ENCODE measurements at regions not wholly inside any gene's neighbourhood (a gene's known extent, or its start where the extent isn't known, plus 50 kb on each side); places are given as distances from the start of the nearest gene placed in this dataset.

GRCh38 chr15:85943151-85943550 lies 136.5 kb upstream of the AGBL1 start:
- DNase-seq (ENCODE audit: low spot score) = no peak
- no peak for TF ChIP-seq CTCF (IDR thresholded peaks at IDR 0.05; ENCODE audit: borderline replicate concordance, control extremely low read depth, extremely low read depth, insufficient read depth, missing control alignments)
- in situ Hi-C loops (cut with MboI; ENCODE audit: low sequenced_read_pairs, unreplicated experiment) = no loop called here

DNA sequence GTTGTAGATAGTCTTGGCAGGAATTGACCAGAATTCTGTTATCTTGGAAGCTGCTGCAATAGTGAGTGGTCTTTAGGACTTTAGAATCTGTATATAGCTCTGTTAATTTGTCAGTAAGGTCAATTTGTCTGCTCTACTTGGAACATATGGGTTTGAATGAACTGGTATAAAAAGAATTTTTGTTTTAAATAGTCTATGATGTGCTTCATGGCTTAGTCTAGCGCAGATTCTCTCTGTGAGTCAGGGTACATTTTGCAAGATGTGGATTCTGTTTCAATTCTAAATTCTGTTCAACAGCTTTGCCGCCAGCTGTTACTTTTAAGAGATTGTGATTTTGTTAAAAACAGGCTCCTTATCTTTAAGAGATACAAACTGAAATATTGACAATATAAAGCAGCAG lies 135.9 kb upstream of the AGBL1 start:
- in situ Hi-C loops (cut with MboI; ENCODE audit: low sequenced_read_pairs, unreplicated experiment) = no loop called here
- no peak for DNase-seq (ENCODE audit: low spot score)

DNA sequence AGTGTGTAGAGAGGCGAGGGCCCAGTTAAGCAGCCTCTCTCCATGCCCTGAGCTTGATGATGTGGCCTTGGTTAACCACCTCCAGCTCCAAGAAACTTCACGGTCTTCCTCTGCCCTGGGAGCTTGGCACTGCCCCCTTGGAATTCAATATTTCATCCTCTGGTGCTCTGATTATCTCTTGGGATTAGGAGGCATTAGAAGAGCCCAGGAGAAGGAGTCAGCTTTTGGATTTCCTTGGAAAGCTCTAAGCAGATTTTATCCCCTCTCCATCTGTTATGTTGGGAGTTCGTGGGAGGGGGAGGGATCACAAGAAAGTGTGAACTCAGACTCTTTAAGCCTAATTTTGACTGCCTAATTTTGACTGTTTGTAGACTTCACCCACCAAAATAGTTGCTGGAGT lies 132.7 kb upstream of the AGBL1 start:
- DNase-seq (ENCODE audit: low spot score) = no peak
- in situ Hi-C loops (cut with MboI; ENCODE audit: low sequenced_read_pairs, unreplicated experiment) = no loop called here
- no peak for TF ChIP-seq CTCF (IDR thresholded peaks at IDR 0.05; ENCODE audit: borderline replicate concordance, control extremely low read depth, extremely low read depth, insufficient read depth, missing control alignments)

More for the DNA sequence above, 135.9 kb upstream of the AGBL1 start:
- TF ChIP-seq CTCF (IDR thresholded peaks at IDR 0.05; ENCODE audit: borderline replicate concordance, control extremely low read depth, extremely low read depth, insufficient read depth, missing control alignments) = no peak

- in situ Hi-C loops (cut with MboI; ENCODE audit: low sequenced_read_pairs, unreplicated experiment) = no loop called here
- TF ChIP-seq CTCF (IDR thresholded peaks at IDR 0.05; ENCODE audit: borderline replicate concordance, control extremely low read depth, extremely low read depth, insufficient read depth, missing control alignments) = no peak
- no peak for DNase-seq (ENCODE audit: low spot score)
These were observed 131.7 kb upstream of the AGBL1 start for GRCh38 chr15:85947936-85948335.

GRCh38 chr15:85950101-85950500 lies 129.6 kb upstream of the AGBL1 start:
- in situ Hi-C loops (cut with MboI; ENCODE audit: low sequenced_read_pairs, unreplicated experiment) = no loop called here
- no peak for TF ChIP-seq CTCF (IDR thresholded peaks at IDR 0.05; ENCODE audit: borderline replicate concordance, control extremely low read depth, extremely low read depth, insufficient read depth, missing control alignments)
- DNase-seq (ENCODE audit: low spot score) = no peak

DNA sequence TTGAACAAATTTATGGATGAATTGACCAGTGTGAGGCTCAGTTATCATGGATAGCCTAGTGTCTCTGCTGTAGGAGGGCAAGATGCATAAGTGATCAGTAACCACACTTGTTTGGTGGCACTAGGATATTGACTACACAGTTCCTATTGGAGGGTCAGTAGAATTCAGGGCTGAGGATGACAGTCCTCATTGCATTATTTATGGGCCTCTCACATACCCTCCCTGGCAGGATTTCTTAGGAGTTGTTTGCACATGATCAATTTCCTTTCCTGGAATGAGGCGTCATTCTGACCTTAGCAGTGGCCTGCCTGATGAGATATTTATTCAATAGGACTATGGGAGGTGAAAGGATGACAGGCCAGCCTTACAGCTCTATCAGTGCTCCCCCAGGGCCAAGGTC lies 125.1 kb upstream of the AGBL1 start:
- in situ Hi-C loops (cut with MboI; ENCODE audit: low sequenced_read_pairs, unreplicated experiment) = no loop called here
- TF ChIP-seq CTCF (IDR thresholded peaks at IDR 0.05; ENCODE audit: borderline replicate concordance, control extremely low read depth, extremely low read depth, insufficient read depth, missing control alignments) = no peak
- DNase-seq (ENCODE audit: low spot score) = no peak

All from GM13976 (cell line).